ENCODE measurements at regions not wholly inside any gene's neighbourhood (a gene's known extent, or its start where the extent isn't known, plus 50 kb on each side); places are given as distances from the start of the nearest gene placed in this dataset.
"Not testable (repeated sequence)": the region's sequence is repeated elsewhere in the genome, so short reads cannot be mapped to it uniquely, and the experiment has no call there.

DNA sequence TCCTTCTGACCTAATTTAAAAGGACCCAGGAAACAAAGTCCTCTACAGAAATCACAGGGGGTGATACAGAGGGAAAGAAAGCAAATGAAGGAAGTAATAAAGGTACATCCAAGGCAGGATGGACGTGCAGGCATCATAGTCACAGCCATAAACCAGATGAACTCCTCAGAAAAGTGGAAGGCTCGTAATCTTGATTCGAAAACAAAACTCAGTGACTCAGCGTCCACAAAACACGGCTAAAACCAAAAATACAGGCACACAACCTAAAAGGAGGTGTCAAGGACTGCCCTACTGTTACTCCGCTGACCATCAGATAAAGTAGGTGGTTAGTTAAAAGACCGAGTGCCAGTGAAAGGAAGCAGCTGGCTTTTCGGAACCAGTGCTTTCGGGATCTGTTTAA is 81.5 kb downstream of the TRIM69 start:
- DNase-seq, result not testable (repeated sequence)

DNA sequence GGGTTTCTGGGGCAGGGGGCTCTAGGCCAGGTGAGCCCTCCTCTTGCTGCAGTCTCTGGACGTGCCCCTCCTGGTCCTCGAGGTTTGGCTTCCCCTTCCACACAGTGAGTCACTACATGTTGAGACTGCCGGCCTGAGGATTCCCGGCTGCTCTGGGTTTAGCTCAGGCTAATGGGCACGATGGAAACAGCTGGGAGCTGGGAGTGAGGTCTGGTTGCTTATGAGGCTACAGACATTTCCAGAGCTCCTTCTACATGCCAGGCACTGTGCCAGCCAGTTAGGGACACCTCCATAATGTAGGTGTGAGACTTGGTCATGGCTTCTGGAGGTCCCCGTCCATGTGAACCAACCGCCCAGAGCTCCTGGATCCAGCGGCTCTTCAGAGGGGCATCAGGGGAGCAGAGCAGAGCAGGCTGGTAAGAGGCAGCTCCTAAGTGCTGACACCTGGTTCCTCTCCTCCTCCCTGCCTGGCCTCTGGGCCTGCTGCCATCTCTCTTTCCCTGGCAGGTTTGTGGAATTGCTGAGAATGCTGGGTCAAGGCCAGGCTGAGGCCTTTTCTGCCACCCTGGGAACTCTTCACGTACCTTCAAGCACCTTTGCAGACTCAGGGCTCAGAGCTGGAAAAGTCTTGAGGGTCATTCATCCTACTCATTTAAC is 83.1 kb downstream of the TRIM69 start:
- peak; percentile 5 for DNase-seq

DNA sequence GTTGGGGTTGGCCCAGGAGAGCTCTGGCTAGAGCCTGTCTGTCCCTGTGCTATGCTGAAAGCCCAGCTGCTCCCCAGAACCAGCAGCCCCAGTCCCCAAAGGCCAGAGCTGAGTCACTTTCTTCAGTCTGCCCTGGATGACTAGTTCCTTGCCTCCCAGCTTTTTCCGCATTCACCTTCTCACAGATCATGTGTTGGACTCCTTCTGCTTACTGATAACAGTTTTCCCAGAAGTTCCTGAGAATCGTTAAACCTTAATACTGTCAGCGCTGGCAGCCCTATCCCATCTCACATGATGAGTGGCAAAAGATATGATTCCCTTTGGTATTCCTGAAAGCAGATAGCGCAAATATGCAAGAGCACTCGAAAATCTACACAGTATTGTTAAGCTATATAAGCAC is 84.2 kb downstream of the TRIM69 start:
- not testable (repeated sequence) for DNase-seq

DNA sequence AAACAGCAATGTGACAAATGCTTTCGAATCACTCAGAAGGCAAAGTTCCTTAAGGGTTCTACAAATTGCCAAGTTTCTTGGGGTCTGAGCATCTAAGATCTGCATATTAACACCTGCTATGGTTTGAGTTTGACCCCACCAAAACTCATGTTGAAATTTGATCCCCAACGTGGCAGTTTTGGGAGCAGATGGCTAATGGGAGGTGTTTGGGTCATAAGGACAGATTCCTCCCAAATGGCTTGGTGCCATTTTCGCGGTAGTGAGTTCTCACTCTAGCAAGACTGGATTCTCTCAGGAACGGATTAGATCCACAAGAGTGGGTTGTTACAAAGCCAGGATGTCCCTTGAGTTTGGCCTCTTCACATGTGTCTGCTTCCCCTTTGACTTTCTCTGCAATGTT is 84.6 kb downstream of the TRIM69 start:
- not testable (repeated sequence) for DNase-seq

DNA sequence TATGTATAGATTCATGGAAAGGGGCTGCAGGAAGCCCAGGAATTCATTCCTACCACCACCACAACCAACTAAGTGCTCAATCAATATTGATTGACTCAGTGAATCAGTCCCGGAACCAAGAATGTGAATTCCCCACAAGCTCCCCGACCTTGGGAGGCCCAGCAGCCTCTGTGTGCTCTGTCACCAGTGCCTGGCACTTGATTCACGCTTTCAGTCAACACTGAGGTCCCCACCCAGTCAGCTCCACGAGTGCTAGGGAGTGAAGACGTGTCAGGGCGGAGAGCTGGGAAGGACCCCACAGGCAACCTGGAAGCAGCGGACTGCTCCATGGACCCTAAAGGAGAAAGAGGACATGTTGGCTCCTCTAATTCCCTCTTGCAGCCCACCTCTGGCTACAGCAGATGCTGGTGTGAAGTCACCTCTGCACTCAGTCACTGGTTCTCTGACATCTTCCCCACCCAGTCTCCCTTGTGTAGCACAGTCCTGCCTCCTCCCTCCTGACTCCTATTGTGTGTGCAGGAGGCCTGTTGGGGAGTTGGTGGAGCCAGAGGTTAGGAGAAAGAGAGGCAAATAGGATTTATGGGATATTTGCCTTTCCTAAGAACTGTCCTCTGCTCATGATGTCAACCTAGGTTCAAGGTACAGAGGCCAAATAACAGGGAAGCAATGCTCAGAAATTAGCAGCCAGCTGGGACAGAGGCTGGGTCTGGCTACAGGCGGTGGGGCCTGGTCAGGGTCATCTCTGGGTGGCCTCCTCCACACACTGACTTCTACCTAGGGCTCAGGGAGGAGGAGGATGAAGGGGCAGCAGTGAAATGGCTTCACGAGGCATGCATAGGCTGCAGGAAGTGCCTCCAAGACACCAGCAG is 88.2 kb downstream of the TRIM69 start:
- not testable (repeated sequence) for DNase-seq

DNA sequence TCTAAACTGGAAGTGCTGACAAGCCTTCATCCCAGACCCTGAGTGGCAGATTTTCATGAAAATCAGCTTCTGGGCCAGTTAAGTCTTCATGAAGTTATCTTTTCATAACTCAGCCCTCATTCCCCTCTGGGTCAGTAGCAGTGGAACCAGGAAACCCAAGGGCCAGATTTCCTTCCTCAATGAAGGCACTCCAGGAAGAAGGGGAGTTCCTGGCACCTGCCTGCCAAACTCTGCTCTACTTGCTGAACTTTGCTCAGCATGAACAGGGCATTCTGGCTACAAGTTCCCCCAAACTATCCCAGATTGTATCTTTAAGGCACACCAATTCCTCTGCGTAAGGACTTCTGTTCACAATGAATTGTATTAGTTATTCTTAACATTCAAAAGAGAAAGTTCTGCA is 90.3 kb downstream of the TRIM69 start:
- not testable (repeated sequence) for DNase-seq

DNA sequence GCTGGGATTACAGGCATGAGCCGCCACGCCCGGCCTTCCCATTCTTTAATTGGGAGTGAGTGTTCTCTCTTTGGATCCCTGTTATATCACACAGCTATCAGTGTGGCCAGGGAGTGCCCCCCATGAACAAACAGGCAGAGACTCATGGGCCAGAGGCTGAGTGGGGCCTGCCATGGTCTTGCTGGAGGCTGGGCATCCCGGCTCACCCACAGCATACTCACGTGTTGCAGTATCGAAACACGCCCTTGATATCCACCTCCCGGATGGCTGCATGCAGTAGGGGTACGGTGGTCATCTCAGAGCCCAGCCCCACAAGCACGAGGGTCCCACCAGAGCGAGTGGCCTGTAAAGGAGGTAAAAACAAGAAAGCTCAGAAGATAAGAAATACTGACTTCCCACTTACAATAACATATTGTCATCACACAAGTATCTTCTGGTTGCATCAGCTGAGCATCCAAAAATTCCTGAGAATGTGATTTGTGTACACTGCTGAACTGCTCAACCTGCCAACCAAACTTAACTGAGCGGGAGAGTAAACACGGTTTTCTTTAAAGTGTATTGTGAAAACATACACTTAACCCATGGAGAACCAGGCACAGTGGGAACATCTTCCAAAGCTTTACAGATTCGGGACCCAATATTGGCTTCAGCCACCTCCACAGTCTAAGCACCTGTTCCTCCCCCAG is 92.0 kb downstream of the TRIM69 start:
- DNase-seq, result not testable (repeated sequence)

DNA sequence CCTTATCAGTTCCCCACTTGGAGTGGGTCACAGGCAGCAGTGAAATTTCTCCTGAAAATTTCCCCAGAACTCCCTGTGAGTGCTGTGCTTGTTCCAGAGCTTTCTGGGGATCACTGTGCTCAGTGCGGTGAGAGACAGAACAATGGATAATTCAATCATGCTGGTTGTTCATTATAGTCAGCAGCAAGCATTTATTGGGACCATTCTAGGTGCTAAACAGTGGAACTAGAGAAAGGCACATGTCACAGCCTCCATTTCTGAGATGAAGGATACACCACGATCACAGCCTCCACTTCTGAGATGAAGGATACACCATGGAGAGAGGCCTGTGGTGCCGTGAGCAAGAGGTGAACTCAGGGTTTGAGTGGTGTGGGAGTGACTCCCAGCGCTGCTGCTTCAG is 92.8 kb downstream of the TRIM69 start:
- DNase-seq, result not testable (repeated sequence)

DNA sequence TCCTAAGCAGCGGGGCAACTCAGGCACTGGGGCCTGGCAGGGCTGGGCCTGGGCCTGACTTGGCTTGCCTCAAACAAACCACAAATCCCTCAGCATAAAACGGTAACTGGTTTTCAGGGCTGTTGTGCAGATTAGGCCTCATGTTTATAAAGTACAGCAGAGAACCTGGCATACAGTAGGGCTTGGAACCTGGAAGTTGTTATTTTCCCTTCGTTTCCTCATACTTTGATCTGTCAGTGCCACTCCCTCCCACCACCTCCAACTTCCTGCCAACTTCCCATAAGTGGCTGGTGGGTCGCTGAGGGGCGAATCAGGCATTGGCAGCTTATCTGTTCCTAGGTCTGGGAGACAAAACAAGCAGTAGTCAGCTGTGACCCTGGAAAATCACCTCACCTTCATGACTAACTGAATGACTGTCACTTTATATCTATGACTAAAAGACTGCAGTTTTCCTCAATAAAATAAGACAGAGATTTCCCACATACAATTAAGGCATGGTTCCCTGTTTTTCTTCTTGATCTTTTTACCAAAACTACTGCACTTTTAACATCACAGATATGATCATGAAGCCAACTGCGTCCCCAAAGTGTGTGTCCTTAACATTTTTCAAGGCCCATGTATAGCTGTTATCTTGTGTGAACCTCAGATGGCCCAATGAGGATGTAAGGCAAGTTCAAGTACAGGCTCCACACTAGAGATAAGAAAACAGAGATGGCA is 94.5 kb downstream of the TRIM69 start:
- not testable (repeated sequence) for DNase-seq

DNA sequence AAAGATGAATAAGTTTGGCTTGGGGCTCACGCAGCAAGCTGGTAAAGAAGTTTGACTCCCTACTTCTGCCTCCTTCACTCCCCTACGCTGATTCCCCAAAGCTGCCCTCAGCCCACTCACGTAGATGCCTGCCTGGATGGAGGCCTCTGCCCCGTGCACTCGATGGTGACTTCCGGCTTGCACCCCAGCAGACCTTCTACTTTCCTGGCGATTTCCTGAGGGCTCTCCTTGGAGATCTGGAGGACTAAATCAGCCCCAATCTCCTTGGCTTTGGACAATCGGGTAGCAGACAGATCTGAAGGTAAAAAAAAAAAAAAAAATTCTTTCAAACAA is 95.0 kb downstream of the TRIM69 start:
- not testable (repeated sequence) for DNase-seq

DNA sequence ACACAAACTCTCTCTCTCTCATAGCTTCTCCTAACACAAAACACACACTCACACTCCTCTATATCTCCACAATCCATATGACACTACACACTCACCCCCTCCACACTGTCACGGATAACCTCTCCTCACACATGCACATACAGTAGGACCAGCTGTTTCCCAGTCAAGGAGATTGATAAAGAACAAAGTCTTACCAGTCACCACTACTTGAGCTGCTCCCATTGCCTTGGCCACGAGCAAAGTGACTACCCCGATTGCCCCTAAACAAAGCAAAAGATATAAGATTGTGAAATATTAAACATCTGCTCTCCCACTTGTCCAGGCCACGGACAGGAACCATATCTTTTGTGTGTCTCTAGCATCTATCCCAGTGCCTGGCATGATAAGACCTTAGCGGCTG is 95.8 kb downstream of the TRIM69 start:
- not testable (repeated sequence) for DNase-seq

DNA sequence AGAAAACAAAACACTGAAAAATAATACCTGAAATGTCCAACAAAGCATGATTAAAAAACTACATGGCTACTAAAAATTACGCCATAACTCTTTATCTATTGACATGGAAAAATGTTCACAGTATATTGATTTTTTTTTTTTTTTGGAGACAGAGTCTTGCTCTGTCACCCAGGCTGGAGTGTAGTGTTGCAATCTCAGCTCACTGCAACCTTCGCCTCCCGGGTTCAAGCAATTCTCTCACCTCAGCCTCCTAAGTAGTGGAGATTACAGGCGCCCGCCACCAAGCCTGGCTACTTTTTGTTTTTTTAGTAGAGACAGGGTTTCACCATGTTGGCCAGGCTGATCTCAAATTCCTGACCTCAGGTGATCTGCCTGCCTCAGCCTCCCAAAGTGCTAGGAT is 96.8 kb downstream of the TRIM69 start:
- not testable (repeated sequence) for DNase-seq

DNA sequence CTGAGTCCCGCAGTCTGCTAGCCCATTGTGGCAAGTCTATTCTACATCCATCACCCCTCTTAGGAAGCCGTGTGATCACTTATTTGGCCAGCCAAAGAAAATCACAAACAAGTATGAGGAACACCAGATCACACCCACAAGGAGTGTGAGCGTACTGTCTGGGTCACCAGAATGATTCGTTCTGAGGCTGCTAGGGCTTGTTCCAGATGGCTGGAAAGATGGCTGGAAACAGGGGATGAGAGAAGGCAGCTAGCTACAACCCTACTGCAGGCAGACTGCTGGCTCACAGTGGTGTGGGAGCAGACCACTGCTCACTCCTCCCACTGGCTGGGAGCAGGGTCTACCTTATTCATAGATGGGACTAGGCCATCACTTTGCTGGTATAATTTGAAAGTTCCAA is 97.4 kb downstream of the TRIM69 start:
- not testable (repeated sequence) for DNase-seq

DNA sequence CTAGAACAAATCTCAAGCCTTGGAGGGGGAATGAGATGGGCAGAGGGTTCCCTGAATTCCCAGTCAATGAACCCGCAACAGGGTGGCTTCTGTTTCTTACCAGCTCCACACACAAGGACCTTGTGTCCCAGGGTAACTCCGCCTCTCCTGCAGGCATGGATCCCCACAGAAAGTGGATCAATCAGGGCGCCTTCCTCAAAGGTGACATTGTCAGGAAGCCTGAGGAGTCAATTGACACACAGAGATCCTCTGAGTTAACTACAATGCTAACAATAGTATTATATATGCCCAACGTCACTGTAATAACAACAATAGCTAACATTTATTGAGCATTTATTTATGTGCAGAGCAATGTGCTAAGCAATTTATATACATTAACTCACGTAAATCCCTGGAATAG is 98.8 kb downstream of the TRIM69 start:
- DNase-seq, result not testable (repeated sequence)

DNA sequence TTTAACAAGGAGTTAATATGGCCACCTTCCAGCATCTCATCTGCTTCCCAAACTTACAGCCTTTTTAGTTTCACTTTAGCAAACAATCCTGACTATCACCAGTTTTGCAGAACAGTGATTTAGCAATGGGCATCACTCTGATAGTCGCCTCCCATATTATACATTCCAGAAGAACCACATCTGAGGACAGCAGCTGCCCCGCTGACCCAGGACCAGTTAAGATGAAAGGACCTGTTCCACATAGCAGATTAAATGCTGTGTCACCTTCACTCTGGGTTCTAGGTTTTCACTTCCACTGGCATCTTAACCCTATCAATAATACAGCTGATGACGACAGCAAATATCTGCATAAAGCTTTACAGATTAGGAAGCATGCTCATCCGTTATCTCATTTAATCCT is 99.8 kb downstream of the TRIM69 start:
- DNase-seq, result no peak

DNA sequence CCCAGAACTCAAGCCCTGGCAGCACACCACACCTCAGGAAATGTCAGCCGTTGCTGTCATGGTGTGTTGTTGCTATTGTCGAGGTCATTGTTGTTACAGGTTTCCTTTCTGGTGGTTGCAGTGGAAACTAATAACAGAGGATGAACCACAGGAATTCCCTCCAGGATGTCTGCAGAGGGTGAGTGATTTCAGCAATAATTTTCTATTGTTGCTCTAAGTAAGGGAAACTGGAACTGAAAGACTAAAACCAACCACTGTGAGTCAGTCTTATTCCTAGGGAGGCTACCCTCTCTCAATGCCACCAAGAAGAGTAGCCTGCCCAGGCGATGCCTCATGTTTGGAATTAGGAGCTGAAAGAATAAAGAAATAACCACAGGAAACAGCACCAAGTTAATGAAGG is 102.6 kb downstream of the TRIM69 start:
- peak; percentile 4 for DNase-seq

DNA sequence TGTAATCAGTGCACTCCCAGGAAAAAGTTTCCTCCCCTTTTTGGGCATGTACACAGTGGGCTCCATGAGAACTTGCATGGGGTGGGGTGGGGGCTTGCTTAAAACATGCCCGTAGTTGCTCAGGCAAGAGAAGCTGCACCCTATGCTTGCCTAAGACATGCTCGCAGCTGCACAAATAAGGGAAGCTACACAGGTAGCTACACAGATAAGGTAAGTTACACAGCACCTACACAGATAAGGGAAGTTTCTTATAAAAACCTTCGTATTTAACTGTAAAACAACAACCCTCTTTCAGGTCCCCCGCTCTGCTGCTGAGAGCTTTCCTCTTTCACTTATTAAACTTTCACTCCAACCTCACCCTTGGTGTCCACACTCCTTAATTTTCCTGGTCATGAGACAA is 105.4 kb downstream of the TRIM69 start:
- not testable (repeated sequence) for DNase-seq

DNA sequence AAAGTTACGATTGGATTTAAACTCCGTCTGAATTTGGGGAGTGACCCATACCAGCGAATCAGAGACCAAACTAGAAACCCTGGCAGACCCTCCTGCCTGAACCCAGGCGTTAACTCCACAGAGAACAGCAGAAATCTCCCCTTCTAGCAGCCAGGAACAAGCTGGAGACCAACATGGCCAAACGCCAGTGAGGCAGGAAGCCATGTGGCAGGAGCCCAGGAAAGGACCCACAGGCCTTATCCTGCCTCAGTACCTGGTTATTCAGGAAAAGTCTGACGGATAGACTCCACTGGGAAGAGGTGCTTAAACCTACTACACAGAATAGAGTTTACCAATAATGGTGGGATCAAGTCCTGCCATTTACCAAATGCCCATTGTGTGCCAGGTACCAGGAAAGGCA is 106.6 kb downstream of the TRIM69 start:
- DNase-seq, result not testable (repeated sequence)

DNA sequence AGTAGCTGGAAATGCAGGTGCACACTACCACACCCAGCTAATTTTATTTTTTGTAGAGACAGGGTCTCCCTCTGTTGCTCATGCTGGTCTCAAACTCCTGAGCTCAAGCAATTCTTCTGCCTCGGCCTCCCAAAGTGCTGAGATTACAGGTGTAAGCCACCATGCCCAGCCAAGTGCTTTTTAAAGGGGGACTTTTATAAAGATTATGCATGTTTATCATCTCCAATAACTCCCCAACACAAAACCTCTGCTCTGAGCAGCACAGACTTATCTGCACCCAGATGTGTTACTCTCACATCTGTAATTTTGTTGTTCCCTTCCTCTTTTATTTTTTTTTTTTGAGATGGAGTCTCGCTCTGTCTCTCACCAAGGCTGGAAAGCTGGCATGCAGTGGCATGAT is 108.6 kb downstream of the TRIM69 start:
- not testable (repeated sequence) for DNase-seq

DNA sequence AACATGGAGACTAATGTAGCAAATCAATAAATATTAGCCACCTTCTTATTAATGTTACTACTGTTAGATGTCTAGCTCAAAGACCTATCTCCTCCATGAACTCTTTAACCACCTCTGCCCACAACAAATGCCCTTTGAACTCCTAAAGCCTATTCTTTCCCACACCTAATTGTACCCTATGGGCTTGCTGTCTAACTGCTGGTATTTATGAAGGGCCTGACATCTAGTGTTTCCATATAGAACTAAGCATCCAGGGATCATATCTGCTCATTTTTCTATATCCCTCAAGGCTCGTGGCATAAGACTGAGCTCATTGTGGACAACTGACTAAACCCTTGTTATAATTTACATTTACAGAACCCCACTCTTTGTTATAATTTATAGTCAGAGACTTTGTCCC is 109.8 kb downstream of the TRIM69 start:
- DNase-seq, result not testable (repeated sequence)

DNA sequence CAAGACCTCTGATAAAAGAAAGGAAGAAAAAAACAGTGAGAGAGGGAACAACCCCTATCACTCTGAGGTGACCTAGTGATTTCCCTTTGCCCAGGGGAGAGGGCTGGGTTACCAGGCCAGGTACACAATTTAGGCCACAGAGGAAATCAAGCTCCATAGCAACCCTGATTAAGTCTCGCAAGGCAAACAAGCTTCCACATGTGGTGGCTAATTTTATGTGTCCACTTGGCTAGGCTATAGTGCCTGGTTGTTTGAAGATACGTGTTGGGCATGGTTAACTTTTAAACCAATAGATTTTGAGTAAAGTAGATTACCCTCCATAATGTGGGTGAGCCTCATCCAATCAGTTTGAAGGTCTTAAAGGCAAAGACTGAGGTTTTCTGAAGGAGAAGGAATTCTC is 108.9 kb upstream of the TERB2 start:
- DNase-seq, result not testable (repeated sequence)

DNA sequence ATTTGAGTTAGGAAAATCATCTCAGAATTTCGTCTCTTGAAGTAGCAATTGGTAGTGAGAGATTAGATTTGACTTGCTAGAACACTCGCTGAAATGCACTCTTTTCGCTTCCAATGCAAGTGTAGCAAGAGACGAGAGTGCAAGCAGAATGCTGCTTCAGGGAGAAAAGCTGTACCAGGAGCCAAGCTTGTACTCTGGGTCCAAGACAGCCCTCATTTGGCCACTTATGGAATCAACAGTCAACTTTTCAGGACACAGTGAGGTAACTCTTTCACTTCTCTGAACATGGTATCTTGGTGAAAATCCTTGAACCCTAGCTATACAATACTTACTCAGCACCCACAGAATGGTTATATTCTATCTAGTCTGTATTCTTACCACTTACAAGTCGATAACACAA is 107.6 kb upstream of the TERB2 start:
- not testable (repeated sequence) for DNase-seq
